Right lung (tissue), 2 donors: ENCODE measurements at regions not wholly inside any gene's neighbourhood (a gene's known extent, or its start where the extent isn't known, plus 50 kb on each side); places are given as distances from the start of the nearest gene placed in this dataset.
"Not testable (repeated sequence)": the region's sequence is repeated elsewhere in the genome, so short reads cannot be mapped to it uniquely, and the experiment has no call there.

Experiments used
- DNase-seq, 2 donors: peaks; one replicate each; pipeline ENCODE4 v3.0.0-alpha.2; 2013

DNA sequence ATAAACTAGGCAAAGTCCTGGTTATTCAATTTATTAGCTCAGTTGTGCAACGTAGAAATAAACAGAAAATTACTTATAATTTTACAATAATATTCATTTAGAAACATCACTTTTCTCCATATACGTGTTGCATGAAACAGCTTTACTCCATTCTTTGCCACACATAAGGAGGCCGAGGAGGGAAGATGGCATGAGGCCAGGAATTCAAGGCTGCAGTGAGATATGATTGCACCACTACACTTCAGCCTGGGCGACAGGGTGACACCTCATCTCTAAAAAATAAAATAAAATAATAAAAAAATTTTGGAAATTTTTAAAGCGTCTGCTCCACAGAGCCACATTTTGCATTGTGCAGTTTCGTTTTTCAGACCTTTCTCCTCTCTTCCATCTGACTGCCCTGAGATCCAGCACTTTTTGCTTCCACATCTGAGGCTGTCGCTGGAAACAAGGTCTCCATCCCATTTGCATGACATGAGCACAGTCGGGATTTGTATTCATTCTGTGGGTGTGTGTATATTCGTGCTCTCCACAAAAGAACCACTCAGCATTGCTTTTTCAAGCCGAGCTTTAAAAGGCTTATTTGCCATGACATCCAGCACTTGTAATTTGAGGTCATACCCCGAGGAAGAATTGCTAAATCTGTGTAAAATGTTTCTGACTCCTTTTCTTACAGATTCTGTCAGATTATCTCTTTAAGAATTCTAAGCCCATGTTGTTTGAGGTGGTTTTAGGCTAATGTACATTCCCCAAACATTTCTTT is 98.6 kb upstream of the MSX2 start:
- DNase-seq: no peak

DNA sequence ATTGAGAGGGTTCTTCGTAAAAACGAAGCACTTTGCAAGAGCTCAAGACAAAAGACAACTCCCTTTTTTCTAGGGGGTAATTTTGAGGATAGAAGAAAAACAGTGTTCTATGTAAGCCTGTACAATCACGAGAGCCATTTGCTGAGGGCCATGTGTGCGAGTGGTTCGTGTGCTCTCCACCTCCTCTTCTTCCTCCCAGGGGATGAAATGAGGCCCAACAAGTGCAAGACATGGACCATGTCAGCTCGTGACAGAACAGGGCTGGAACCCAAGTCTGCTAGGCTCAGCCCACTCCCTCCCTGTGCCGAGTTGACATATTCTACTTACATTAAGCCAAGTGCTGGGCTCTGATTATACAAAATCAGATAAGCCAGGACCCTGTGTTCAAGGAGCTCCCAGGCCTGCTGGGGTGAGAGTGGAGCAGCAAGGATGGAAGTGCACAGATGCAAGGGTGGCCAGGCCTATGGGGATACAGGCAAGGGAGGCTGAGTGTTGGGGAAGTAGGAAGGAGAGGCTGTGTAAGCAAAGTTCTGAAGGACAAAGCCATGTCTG is 97.9 kb upstream of the MSX2 start:
- DNase-seq: no peak

DNA sequence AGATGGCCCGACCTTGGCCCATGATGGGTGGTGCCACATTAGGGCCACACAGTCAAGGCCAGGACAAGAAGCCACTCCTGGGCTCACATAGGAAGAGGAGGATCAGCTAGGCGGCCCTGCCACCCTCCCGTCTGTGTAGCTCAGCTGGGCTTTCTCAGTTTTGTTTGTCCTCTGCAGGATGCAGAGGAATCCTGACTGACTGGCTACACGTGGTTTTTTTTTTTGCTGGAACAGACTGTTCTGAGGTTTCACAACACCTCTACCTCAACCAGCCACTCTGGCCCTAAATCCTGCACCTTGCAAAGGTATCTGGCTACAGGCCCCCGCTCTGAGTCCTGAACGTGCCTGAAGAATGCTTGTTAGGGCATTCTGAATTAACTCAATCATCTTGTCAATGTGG is 88.3 kb upstream of the MSX2 start:
- no peak for DNase-seq

DNA sequence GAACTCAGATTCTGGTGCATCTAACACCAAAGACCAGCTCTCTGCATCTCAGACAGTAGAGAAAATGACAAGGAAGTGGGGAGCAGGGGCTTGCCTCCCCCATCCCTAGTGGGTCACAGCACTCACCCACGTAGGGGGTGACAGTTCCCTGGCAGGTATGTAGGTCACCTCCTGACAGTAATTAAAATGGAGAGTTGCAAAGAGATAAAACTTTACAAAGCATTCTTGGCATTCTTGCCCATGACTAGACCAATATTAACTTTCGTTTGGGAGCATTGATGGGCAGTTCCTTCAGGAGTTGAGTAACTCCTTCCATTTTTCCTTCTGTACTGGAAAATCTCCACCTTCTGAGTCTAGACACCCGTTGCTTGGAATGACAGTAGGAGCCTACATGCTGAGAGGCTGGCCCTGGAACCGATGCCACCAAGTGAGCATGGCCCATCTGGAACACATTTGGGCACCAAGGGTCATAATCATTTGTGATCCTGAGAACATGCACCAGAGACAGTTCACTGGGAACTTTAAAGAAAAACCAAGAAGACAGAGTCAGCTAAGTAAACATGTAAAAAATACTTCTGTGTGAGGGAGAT is 81.5 kb upstream of the MSX2 start:
- no peak for DNase-seq

GRCh38 chr5:174644436-174644835 is 79.9 kb upstream of the MSX2 start:
- DNase-seq: no peak

DNA sequence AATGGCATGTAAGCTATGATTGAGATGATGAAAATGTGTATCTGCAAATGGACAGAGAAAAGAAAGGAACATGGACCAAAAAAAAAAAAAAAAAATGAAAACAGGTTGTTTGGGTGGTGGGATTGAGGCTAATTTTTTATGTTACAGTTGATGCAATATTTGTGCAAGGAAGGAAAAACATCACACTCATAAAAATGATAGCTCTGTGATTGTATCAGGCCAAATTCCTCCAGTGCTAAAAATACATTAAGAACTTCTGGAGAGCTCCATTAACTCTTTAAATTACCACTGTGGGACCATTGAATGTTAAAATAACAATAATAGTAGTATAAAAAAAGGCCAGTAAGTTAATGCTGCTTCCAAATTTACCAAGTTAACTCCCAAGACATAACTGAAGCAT is 79.5 kb upstream of the MSX2 start:
- no peak for DNase-seq

- no peak for DNase-seq
Measured at GRCh38 chr5:174645677-174646076, 78.7 kb upstream of the MSX2 start.

- not testable (repeated sequence) for DNase-seq
Measured at GRCh38 chr5:174648618-174649017, 75.8 kb upstream of the MSX2 start.

DNA sequence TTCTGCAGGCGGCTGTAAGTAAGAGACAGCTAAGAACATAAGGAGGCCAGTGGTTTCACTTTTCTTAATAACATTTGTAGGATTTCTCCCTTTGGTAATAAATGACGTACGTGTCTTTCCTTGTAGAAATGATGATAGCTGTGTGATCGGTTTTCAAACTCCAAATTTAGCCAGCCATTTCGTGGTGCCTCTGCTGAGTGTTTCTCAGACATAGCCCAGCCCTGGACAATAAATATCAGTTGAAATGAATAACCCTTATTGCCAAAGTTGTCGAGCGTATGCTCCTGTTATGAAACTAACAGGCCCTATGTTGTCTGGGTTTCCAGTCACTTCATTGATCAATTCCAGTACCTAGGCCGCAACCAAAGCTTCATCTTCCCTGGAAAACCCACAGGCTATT is 75.0 kb upstream of the MSX2 start:
- DNase-seq: peak; percentile 13 to 33

- no peak for DNase-seq
Measured at GRCh38 chr5:174654442-174654841, 69.9 kb upstream of the MSX2 start.

- peak; percentile 38 to 43 for DNase-seq
Measured at GRCh38 chr5:174655351-174655750, 69.0 kb upstream of the MSX2 start.

- DNase-seq: no peak
Measured at GRCh38 chr5:174664180-174664850, 60.1 kb upstream of the MSX2 start.

GRCh38 chr5:174665347-174665746 is 59.0 kb upstream of the MSX2 start:
- no peak for DNase-seq

GRCh38 chr5:174667526-174667925 is 56.9 kb upstream of the MSX2 start:
- no peak for DNase-seq

DNA sequence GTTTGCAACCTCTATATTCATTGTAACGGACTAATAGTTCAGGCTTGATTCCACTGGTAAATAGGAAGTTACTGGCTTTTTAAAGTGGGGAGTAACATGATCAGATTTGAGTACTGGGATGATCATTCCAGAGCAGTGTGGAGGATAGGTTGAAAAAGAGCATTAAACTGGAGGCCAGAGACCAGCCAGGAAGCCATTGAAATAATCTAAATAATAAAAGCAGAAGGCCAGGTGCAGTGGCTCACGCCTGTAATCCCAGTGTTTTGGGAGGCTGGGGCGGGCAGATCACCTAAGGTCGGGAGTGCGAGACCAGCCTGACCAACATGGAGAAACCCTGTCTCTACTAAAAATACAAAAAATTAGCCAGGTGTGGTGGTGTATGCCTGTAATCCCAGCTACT is 56.0 kb upstream of the MSX2 start:
- DNase-seq: no peak
